ENCODE measurements at regions not wholly inside any gene's neighbourhood (a gene's known extent, or its start where the extent isn't known, plus 50 kb on each side); places are given as distances from the start of the nearest gene placed in this dataset.

DNA sequence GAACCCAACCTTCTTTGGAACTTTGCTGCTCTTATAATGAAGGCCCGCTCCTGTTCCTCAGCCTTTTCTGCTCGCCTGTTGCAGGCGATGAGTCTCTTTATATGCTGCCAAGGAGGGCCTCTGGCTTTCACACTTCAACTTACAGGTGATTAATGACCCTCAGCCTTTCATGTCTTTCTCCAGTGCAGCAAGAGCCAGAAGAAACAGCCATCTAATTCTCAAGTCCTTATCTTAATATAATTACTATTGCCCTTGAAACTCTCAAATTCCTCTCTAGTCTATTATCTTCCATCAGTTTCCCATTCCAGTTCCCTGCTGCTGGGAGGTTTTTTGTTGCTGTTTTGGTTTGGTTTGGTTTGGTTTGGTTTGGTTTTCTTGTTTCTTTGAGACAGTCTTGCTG lies 121.8 kb upstream of the MED13 start:
- Histone ChIP-seq H3K27ac (ENCODE audit: extremely low read length, insufficient read depth, low read length) (no peak overlapping the region), H3K4me2 (ENCODE audit: low read depth, low read length) (no peak overlapping the region), H2AFZ (ENCODE audit: low read length) (no peak overlapping the region), H3K27me3 (ENCODE audit: control insufficient read depth in 1 of 2, insufficient read depth in 2 of 2, low read length in 2 of 2) (no peaks in the 10 kb centered on the region), H4K20me1 (ENCODE audit: insufficient read depth, low read length) (no peaks in the 10 kb centered on the region), H3K36me3 (replicated peaks in 1 of 2; ENCODE audit: control insufficient read depth in 1 of 2, insufficient read depth in 2 of 2, low read length in 2 of 2) (no peaks in the 10 kb centered on the region), H3K4me1 (ENCODE audit: insufficient read depth, low read length) (peaks cover 24% of the 10 kb centered on the region), H3K79me2 (ENCODE audit: insufficient read depth, low read length) (no peaks in the 10 kb centered on the region), H3K9ac (ENCODE audit: insufficient read depth, low read depth, low read length) (no peak overlapping the region), H3K4me3 (replicated peaks in 1 of 3; ENCODE audit: insufficient read depth in 1 of 3, low read depth in 2 of 3, low read length in 3 of 3) (no peak overlapping the region), H3K9me3 (ENCODE audit: low read length) (no peaks in the 10 kb centered on the region)
- no TSS peak for BruUV-seq (replicated peaks)
- ATAC-seq (no peak), DNase-seq (ENCODE audit: low spot score) (no peak), FAIRE-seq (no peak)
- no peak for TF ChIP-seq HNRNPLL (IDR thresholded peaks at IDR 0.05; ENCODE audit: low read depth, low read length, poor library complexity, severe bottlenecking)
- TF ChIP-seq ISL2 (CRISPR knock-in tag; IDR thresholded peaks at IDR 0.05): no peak
- in situ Hi-C loops (cut with HindIII; ENCODE audit: extremely low pct_ligation_motif_present, low pct_unique_long_range_greater_than_20kb) (no loop called here), intact Hi-C loops (cut with micrococcal nuclease; ENCODE audit: unreplicated experiment) (no loop called here)
- CTCF ChIA-PET (ENCODE audit: low intra/inter-chr PET ratio, low total read pairs): no interaction called here
- POLR2A ChIA-PET: no interaction called here
- WGBS (ENCODE audit: low lambda C conversion rate): 70% methylated on average over 3 of the region's 3 CpGs

DNA sequence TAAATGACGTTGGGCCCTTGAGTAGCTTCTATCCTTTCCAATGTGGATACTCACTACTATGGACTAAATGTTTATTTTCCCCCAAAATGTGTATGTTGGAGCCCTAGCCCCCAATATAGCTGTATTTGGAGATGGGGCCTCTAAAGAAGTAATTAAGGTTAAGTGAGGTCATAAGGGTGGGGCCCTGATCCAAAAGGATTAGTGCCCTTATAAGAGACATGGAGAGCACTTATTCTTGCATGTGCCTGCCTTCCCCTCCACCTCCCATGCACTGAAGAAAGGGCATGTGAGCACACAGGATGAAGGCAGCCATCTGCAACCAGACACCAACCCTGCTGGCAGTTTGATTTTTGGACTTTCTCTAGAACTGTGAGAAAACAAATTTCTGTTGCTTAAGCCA lies 115.7 kb upstream of the MED13 start:
- no peak for FAIRE-seq
- intact Hi-C loops (cut with micrococcal nuclease; ENCODE audit: unreplicated experiment): no loop called here
- WGBS (ENCODE audit: low lambda C conversion rate): 19% methylated on average over 1 of the region's 1 CpG
- Histone ChIP-seq H3K4me3 (replicated peaks in 1 of 3; ENCODE audit: insufficient read depth in 1 of 3, low read depth in 2 of 3, low read length in 3 of 3) (no peak overlapping the region), H3K4me1 (ENCODE audit: insufficient read depth, low read length) (no peaks in the 10 kb centered on the region), H2AFZ (ENCODE audit: low read length) (no peak overlapping the region), H4K20me1 (ENCODE audit: insufficient read depth, low read length) (no peaks in the 10 kb centered on the region), H3K79me2 (ENCODE audit: insufficient read depth, low read length) (no peaks in the 10 kb centered on the region), H3K27me3 (ENCODE audit: control insufficient read depth in 1 of 2, insufficient read depth in 2 of 2, low read length in 2 of 2) (no peaks in the 10 kb centered on the region), H3K27ac (ENCODE audit: extremely low read length, insufficient read depth, low read length) (no peak overlapping the region), H3K36me3 (replicated peaks in 1 of 2; ENCODE audit: control insufficient read depth in 1 of 2, insufficient read depth in 2 of 2, low read length in 2 of 2) (no peaks in the 10 kb centered on the region), H3K9ac (ENCODE audit: insufficient read depth, low read depth, low read length) (no peak overlapping the region), H3K4me2 (ENCODE audit: low read depth, low read length) (no peak overlapping the region), H3K9me3 (ENCODE audit: low read length) (peaks cover 9% of the 10 kb centered on the region; the same call in 1 of the 2 replicates)
- ChIA-PET CTCF (ENCODE audit: low intra/inter-chr PET ratio, low total read pairs) (no interaction called here), POLR2A (no interaction called here)
- no peak for DNase-seq (ENCODE audit: low spot score)
- no TSS peak for BruUV-seq (replicated peaks)
- ATAC-seq: no peak; the same call in 2 of the 3 replicates
- TF ChIP-seq KLF11 (CRISPR knock-in tag; IDR thresholded peaks at IDR 0.05) (no peak), ZNF264 (CRISPR knock-in tag; IDR thresholded peaks at IDR 0.05) (peak; percentile 99)
- in situ Hi-C loops (cut with HindIII; ENCODE audit: extremely low pct_ligation_motif_present, low pct_unique_long_range_greater_than_20kb): no loop called here

Data from HepG2 (cell line).